ENCODE measurements at regions not wholly inside any gene's neighbourhood (a gene's known extent, or its start where the extent isn't known, plus 50 kb on each side); places are given as distances from the start of the nearest gene placed in this dataset.
"Not testable (repeated sequence)": the region's sequence is repeated elsewhere in the genome, so short reads cannot be mapped to it uniquely, and the experiment has no call there.

GRCh38 chr2:176935543-176936102, 277.0 kb upstream of the HNRNPA3 start:
- no peak for DNase-seq (ENCODE audit: low read depth)
- no peaks in the 10 kb centered on the region for H3K27me3 ChIP-seq (ENCODE audit: control insufficient read depth, insufficient read depth, low read length)
- H3K4me3 ChIP-seq (ENCODE audit: low read depth, low read length), result no peak overlapping the region
- no peaks in the 10 kb centered on the region for H3K36me3 ChIP-seq (ENCODE audit: control insufficient read depth, insufficient read depth, low read length)
- no peak for TF ChIP-seq CTCF (IDR thresholded peaks at IDR 0.05; ENCODE audit: insufficient read depth, low read length, poor library complexity, severe bottlenecking)

GRCh38 chr2:176936410-176936809, 276.2 kb upstream of the HNRNPA3 start:
- no peaks in the 10 kb centered on the region for H3K36me3 ChIP-seq (ENCODE audit: control insufficient read depth, insufficient read depth, low read length)
- H3K4me3 ChIP-seq (ENCODE audit: low read depth, low read length), result no peak overlapping the region
- DNase-seq (ENCODE audit: low read depth), result no peak
- TF ChIP-seq CTCF (IDR thresholded peaks at IDR 0.05; ENCODE audit: insufficient read depth, low read length, poor library complexity, severe bottlenecking), result no peak
- H3K27me3 ChIP-seq (ENCODE audit: control insufficient read depth, insufficient read depth, low read length), result no peaks in the 10 kb centered on the region

DNA sequence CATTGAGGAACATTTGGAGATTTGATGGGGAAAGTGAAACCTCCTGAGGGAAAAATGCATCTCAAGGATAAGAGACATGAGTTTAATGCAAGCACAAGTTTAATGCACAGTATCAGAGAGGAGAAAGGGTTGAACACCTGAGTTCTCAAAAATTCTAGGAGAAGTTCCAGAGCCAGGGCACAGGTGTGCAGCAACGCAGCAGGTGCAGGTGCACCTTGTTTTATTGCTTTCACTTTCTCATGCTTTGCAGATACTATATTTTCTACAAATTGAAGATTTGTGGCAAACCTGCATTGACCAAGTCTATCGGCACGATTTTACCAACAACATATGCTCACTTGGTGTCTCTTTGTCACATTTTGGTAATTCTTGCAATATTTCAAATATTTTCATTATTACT, 267.6 kb upstream of the HNRNPA3 start:
- H3K36me3 ChIP-seq (ENCODE audit: control insufficient read depth, insufficient read depth, low read length), result no peaks in the 10 kb centered on the region
- no peak for DNase-seq (ENCODE audit: low read depth)
- no peaks in the 10 kb centered on the region for H3K27me3 ChIP-seq (ENCODE audit: control insufficient read depth, insufficient read depth, low read length)
- no peak for TF ChIP-seq CTCF (IDR thresholded peaks at IDR 0.05; ENCODE audit: insufficient read depth, low read length, poor library complexity, severe bottlenecking)
- no peak overlapping the region for H3K4me3 ChIP-seq (ENCODE audit: low read depth, low read length)

GRCh38 chr2:176947754-176948153, 264.8 kb upstream of the HNRNPA3 start:
- no peak for TF ChIP-seq CTCF (IDR thresholded peaks at IDR 0.05; ENCODE audit: insufficient read depth, low read length, poor library complexity, severe bottlenecking)
- no peak for DNase-seq (ENCODE audit: low read depth)

GRCh38 chr2:176951218-176951617, 261.4 kb upstream of the HNRNPA3 start:
- not testable (repeated sequence) for H3K36me3 ChIP-seq (ENCODE audit: control insufficient read depth, insufficient read depth, low read length); DNase-seq (ENCODE audit: low read depth); H3K27me3 ChIP-seq (ENCODE audit: control insufficient read depth, insufficient read depth, low read length); H3K4me3 ChIP-seq (ENCODE audit: low read depth, low read length)

More at GRCh38 chr2:176947754-176948153, 264.8 kb upstream of the HNRNPA3 start:
- H3K36me3 ChIP-seq (ENCODE audit: control insufficient read depth, insufficient read depth, low read length), result no peaks in the 10 kb centered on the region
- H3K27me3 ChIP-seq (ENCODE audit: control insufficient read depth, insufficient read depth, low read length), result no peaks in the 10 kb centered on the region
- H3K4me3 ChIP-seq (ENCODE audit: low read depth, low read length), result no peak overlapping the region

GRCh38 chr2:176956791-176957190, 255.8 kb upstream of the HNRNPA3 start:
- no peak overlapping the region for H3K4me3 ChIP-seq (ENCODE audit: low read depth, low read length)
- H3K27me3 ChIP-seq (ENCODE audit: control insufficient read depth, insufficient read depth, low read length), result no peaks in the 10 kb centered on the region
- no peak for TF ChIP-seq CTCF (IDR thresholded peaks at IDR 0.05; ENCODE audit: insufficient read depth, low read length, poor library complexity, severe bottlenecking)
- DNase-seq (ENCODE audit: low read depth), result no peak
- H3K36me3 ChIP-seq (ENCODE audit: control insufficient read depth, insufficient read depth, low read length), result no peaks in the 10 kb centered on the region
